ENCODE measurements at regions not wholly inside any gene's neighbourhood (a gene's known extent, or its start where the extent isn't known, plus 50 kb on each side); places are given as distances from the start of the nearest gene placed in this dataset.

- WGBS, 2 experiments (ENCODE audit: extremely low coverage in 2 of 2, insufficient read length in 1 of 2): 50% methylated on average over 1 of the region's 1 CpG; no CpG with 5 or more reads in 1 of the 2 experiments
- Histone ChIP-seq H3K9me3 (ENCODE audit: control insufficient read depth, insufficient read depth, low read length) (no peaks in the 10 kb centered on the region), H4K5ac (ENCODE audit: low read depth, low read length) (no peak overlapping the region), H3K27me3 (ENCODE audit: control insufficient read depth, insufficient read depth, low read length) (no peaks in the 10 kb centered on the region), H3K9ac (ENCODE audit: low read depth, low read length) (no peak overlapping the region), H3K14ac (replicated peaks; ENCODE audit: low read depth, low read length) (0 out of 2 replicates have a peak overlapping the region, but pooled peaks have one; percentile 4), H2AK5ac (ENCODE audit: low read depth, low read length) (no peak overlapping the region), H3K9me1 (ENCODE audit: insufficient read depth, low read length) (0 out of 2 replicates have a peak, but pooled peaks cover 6% of the 10 kb centered on the region), H3K4me2 (ENCODE audit: low read depth, low read length) (no peak overlapping the region), H3K23ac (ENCODE audit: low read depth, low read length) (no peak overlapping the region), H3K27ac (ENCODE audit: insufficient read depth, low read length) (no peak overlapping the region), H3K36me3 (ENCODE audit: control insufficient read depth, insufficient read depth, low read length) (no peaks in the 10 kb centered on the region), H3K4me3 (ENCODE audit: insufficient read depth, low read depth, low read length) (no peak overlapping the region), H4K8ac (ENCODE audit: low read depth in 2 of 2, low read length in 2 of 2) (no peak overlapping the region), H3K18ac (ENCODE audit: low read depth, low read length) (no peak overlapping the region; the same call in 1 of the 2 replicates), H2AK9ac (replicated peaks; ENCODE audit: low read depth, low read length, poor library complexity) (no peak overlapping the region), H3K79me1 (ENCODE audit: low read depth in 1 of 2, low read length in 2 of 2) (no peaks in the 10 kb centered on the region), H3K56ac (ENCODE audit: extremely low read depth, insufficient read depth, low read length) (no peak overlapping the region), H2AFZ (replicated peaks; ENCODE audit: low read length, poor library complexity) (no peak overlapping the region), H4K20me1 (ENCODE audit: insufficient read depth, low read length) (no peaks in the 10 kb centered on the region), H2BK120ac (ENCODE audit: low read depth, low read length) (no peak overlapping the region), H4K91ac (ENCODE audit: insufficient read depth, low read depth, low read length) (no peak overlapping the region), H2BK5ac (ENCODE audit: low read depth, low read length, poor library complexity, severe bottlenecking) (no peak overlapping the region), H2BK15ac (ENCODE audit: low read depth, low read length) (no peak overlapping the region), H3K4me1 (ENCODE audit: control insufficient read depth, insufficient read depth, low read length) (peaks cover 5% of the 10 kb centered on the region), H3K4ac (ENCODE audit: low read depth, low read length) (no peak overlapping the region; the same call in 1 of the 2 replicates), H2BK20ac (ENCODE audit: low read depth, low read length) (no peak overlapping the region)
- dilution Hi-C loops (cut with HindIII; ENCODE audit: low sequenced_read_pairs, unreplicated experiment) (no loop called here), intact Hi-C loops (cut with micrococcal nuclease) (no loop called here), in situ Hi-C loops (cut with MboI; ENCODE audit: low sequenced_read_pairs) (no loop called here)
- no TSS peak for BruUV-seq (replicated peaks)
- POLR2A ChIA-PET (ENCODE audit: unreplicated experiment): no interaction called here
- CTCF ChIA-PET: no interaction called here
- TF ChIP-seq RCOR1 (IDR thresholded peaks at IDR 0.05; ENCODE audit: insufficient replicate concordance, low read length): no peak
- TF ChIP-seq RAD21 (IDR thresholded peaks at IDR 0.05; ENCODE audit: low read length): no peak
- TF ChIP-seq BHLHE40 (IDR thresholded peaks at IDR 0.05; ENCODE audit: low read depth, low read length): no peak
- TF ChIP-seq MAFK (IDR thresholded peaks at IDR 0.05; ENCODE audit: low read depth, low read length): no peak
- no peak for TF ChIP-seq CHD1 (IDR thresholded peaks at IDR 0.05; ENCODE audit: low read depth, low read length)
- TF ChIP-seq FOS (IDR thresholded peaks at IDR 0.05; ENCODE audit: low read depth, low read length): no peak
- TF ChIP-seq CTCF (conservative IDR thresholded peaks at IDR 0.05; ENCODE audit: low read depth, low read length): no peak
- no peak for TF ChIP-seq MAZ (IDR thresholded peaks at IDR 0.05; ENCODE audit: borderline replicate concordance, low read depth, low read length)
- TF ChIP-seq MXI1 (IDR thresholded peaks at IDR 0.05; ENCODE audit: borderline replicate concordance, low read depth, low read length): no peak
- no peak for TF ChIP-seq SMC3 (IDR thresholded peaks at IDR 0.05; ENCODE audit: low read depth, low read length)
- no peak for TF ChIP-seq NFE2L2 (IDR thresholded peaks at IDR 0.05; ENCODE audit: low read depth, low read length)
- no peak for TF ChIP-seq CEBPB (IDR thresholded peaks at IDR 0.05; ENCODE audit: low read depth, low read length)
- TF ChIP-seq ELK1 (IDR thresholded peaks at IDR 0.05; ENCODE audit: borderline replicate concordance, low read depth, low read length): no peak
- no peak for TF ChIP-seq RFX5 (IDR thresholded peaks at IDR 0.05; ENCODE audit: low read depth, low read length)
- no peak for TF ChIP-seq USF2 (IDR thresholded peaks at IDR 0.05; ENCODE audit: low read depth, low read length)
- TF ChIP-seq POLR2A (IDR thresholded peaks at IDR 0.05; ENCODE audit: low read depth, low read length): no peak
- ATAC-seq (ENCODE audit: low read depth): no peak
- DNase-seq: no peak
These were observed 109.5 kb downstream of the DYNAP start for GRCh38 chr18:54700580-54700979.
